Neuronal stem cell (in vitro differentiated cells): ENCODE measurements at regions not wholly inside any gene's neighbourhood (a gene's known extent, or its start where the extent isn't known, plus 50 kb on each side); places are given as distances from the start of the nearest gene placed in this dataset.

Experiments used
- DNase-seq: peaks from one replicate; pipeline ENCODE4 v3.0.0-alpha.2; 2013; ENCODE audit warnings: low spot score
- H2AFZ ChIP-seq: one replicate; pipeline ENCODE4 v1.6.1; 2013; ENCODE audit warnings: mild to moderate bottlenecking, low read length, inconsistent platforms
- H2AK5ac ChIP-seq: 2 replicates; pipeline ENCODE4 v1.6.1; 2013; ENCODE audit warnings: low read depth, mild to moderate bottlenecking, inconsistent platforms, low read length, moderate library complexity, mixed read lengths
- H2BK120ac ChIP-seq: 2 replicates; pipeline ENCODE4 v1.6.1; 2013; ENCODE audit warnings: low read depth, mild to moderate bottlenecking, inconsistent platforms, low read length, moderate library complexity, mixed read lengths
- H2BK12ac ChIP-seq: one replicate; pipeline ENCODE4 v1.6.1; 2013; ENCODE audit warnings: low read length, inconsistent platforms
- H2BK15ac ChIP-seq: 2 replicates; pipeline ENCODE4 v1.6.1; 2013; ENCODE audit warnings: mild to moderate bottlenecking, low read length, inconsistent platforms, mixed read lengths
- H2BK5ac ChIP-seq: one replicate; pipeline ENCODE4 v1.6.1; 2013; ENCODE audit warnings: inconsistent platforms, mild to moderate bottlenecking, low read length, moderate library complexity
- H3K14ac ChIP-seq: one replicate; pipeline ENCODE4 v1.6.1; 2013; ENCODE audit warnings: low read length, inconsistent platforms
- H3K18ac ChIP-seq: 2 replicates; pipeline ENCODE4 v1.6.1; 2013; ENCODE audit warnings: low read length, inconsistent platforms
- H3K23ac ChIP-seq: 2 replicates; pipeline ENCODE4 v1.6.1; 2013; ENCODE audit warnings: low read depth, mild to moderate bottlenecking, mixed read lengths, low read length, inconsistent platforms; ENCODE audit not compliant: poor library complexity
- H3K27ac ChIP-seq: replicated peaks from 3 replicates; pipeline ENCODE4 v1.5.1; 2013; ENCODE audit warnings: low read length, inconsistent platforms
- H3K27me3 ChIP-seq, 3 experiments: 2 replicates each; pipeline ENCODE4 v1.6.1; 2013; ENCODE audit warnings: low read length in 3 of 3, mild to moderate bottlenecking in 2 of 3, inconsistent platforms in 1 of 3, low read depth in 1 of 3, mixed read lengths in 1 of 3, moderate library complexity in 1 of 3; ENCODE audit not compliant: control insufficient read depth in 3 of 3, insufficient read depth in 3 of 3
- H3K36me3 ChIP-seq, 2 donors: replicated peaks in 1 of 2; 2 replicates each; pipeline ENCODE4 v1.6.1; 2013; ENCODE audit warnings: low read length in 2 of 2; ENCODE audit not compliant: control insufficient read depth in 2 of 2, insufficient read depth in 2 of 2
- H3K4ac ChIP-seq: 2 replicates; pipeline ENCODE4 v1.6.1; 2013; ENCODE audit warnings: inconsistent platforms, mild to moderate bottlenecking, low read length, moderate library complexity
- H3K4me1 ChIP-seq, 2 donors: 1 replicate in 1 of 2; 2 replicates in 1 of 2; pipeline ENCODE4 v1.6.1; 2013; ENCODE audit warnings: low read length in 2 of 2, low read depth in 1 of 2; ENCODE audit not compliant: control insufficient read depth in 2 of 2, insufficient read depth in 1 of 2
- H3K4me2 ChIP-seq: one replicate; pipeline ENCODE4 v1.6.1; 2013; ENCODE audit warnings: mild to moderate bottlenecking, low read length, inconsistent platforms; ENCODE audit not compliant: insufficient read depth, poor library complexity, severe bottlenecking
- H3K4me3 ChIP-seq, 2 donors: 2 replicates each; pipeline ENCODE4 v1.5.1; 2013; ENCODE audit warnings: low read length in 2 of 2, mild to moderate bottlenecking in 2 of 2, inconsistent platforms in 1 of 2, moderate library complexity in 1 of 2
- H3K79me1 ChIP-seq: one replicate; pipeline ENCODE4 v1.6.1; 2013; ENCODE audit warnings: low read depth, mild to moderate bottlenecking, inconsistent platforms, low read length, moderate library complexity
- H3K9ac ChIP-seq: one replicate; pipeline ENCODE4 v1.6.1; 2013; ENCODE audit warnings: mild to moderate bottlenecking, low read depth, low read length, inconsistent platforms; ENCODE audit not compliant: poor library complexity
- H3K9me3 ChIP-seq, 2 donors: replicated peaks in 1 of 2; 2 replicates each; pipeline versions ENCODE3 to v1.6.1; 2013; ENCODE audit warnings: low read length in 2 of 2, mild to moderate bottlenecking in 2 of 2, inconsistent platforms in 1 of 2, low read depth in 1 of 2, mixed read lengths in 1 of 2, moderate library complexity in 1 of 2; ENCODE audit not compliant: control insufficient read depth in 2 of 2, insufficient read depth in 1 of 2
- H4K8ac ChIP-seq: one replicate; pipeline ENCODE4 v1.6.1; 2013; ENCODE audit warnings: low read depth, mild to moderate bottlenecking, inconsistent platforms, low read length, moderate library complexity
- H4K91ac ChIP-seq: one replicate; pipeline ENCODE4 v1.6.1; 2013; ENCODE audit warnings: low read length, low read depth, mild to moderate bottlenecking, inconsistent platforms; ENCODE audit not compliant: poor library complexity
- WGBS, 2 donors: extraction: QIAGEN DNeasy Blood & Tissue Kit; methylation state at CpG; one replicate each; pipeline ENCODE4 v1.1.7; 2013; ENCODE audit warnings: missing lambda C conversion rate in 2 of 2, mixed read lengths in 1 of 2; ENCODE audit not compliant: insufficient read length in 2 of 2, insufficient replicate concordance in 1 of 2; ENCODE audit errors: extremely low coverage in 2 of 2; 5-methylcytosine and 5-hydroxymethylcytosine counted together

DNA sequence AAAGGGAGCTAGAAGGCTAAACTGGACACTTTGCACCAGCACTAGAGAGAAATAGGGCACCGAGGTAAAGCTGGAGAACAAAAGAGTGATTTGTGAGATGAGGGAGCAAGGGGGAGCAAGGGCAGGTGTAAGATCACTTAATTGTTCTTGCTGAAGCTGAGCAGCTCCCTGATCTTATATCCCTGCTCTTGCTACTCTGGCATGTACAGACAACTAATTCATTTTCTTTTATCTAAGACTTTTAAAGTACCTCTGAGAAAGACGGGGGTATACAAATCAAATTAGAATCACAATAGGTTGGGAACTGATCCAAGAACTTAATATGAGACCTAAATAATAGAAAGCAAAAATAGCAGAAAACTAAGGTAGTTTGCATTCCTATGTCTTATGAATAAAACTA, 381.7 kb upstream of the POU3F2 start:
- DNase-seq: no peak
- no peak overlapping the region for H2BK120ac ChIP-seq
- no peak overlapping the region for H2BK15ac ChIP-seq
- H3K36me3 ChIP-seq: no peaks in the 10 kb centered on the region
- no peak overlapping the region for H3K4ac ChIP-seq
- no peak overlapping the region for H4K8ac ChIP-seq
- H3K4me3 ChIP-seq: no peak overlapping the region
- no peak overlapping the region for H2AFZ ChIP-seq
- no peak overlapping the region for H3K18ac ChIP-seq
- no peak overlapping the region for H2BK12ac ChIP-seq
- H3K14ac ChIP-seq: no peak overlapping the region
- no peak overlapping the region for H3K23ac ChIP-seq
- H3K27me3 ChIP-seq: no peaks in the 10 kb centered on the region
- H3K9me3 ChIP-seq: peaks cover 0 to 7% of the 10 kb centered on the region in 2 donors
- H3K9ac ChIP-seq: no peak overlapping the region
- H4K91ac ChIP-seq: no peak overlapping the region
- H3K4me1 ChIP-seq: peaks cover 4 to 7% of the 10 kb centered on the region in 2 donors
- H2AK5ac ChIP-seq: no peak overlapping the region
- H2BK5ac ChIP-seq: no peak overlapping the region
- no peaks in the 10 kb centered on the region for H3K79me1 ChIP-seq
- no peak overlapping the region for H3K4me2 ChIP-seq
- H3K27ac ChIP-seq: no peak overlapping the region
- no CpG with 5 or more reads among the region's 2 CpGs for WGBS, 2 donors

DNA sequence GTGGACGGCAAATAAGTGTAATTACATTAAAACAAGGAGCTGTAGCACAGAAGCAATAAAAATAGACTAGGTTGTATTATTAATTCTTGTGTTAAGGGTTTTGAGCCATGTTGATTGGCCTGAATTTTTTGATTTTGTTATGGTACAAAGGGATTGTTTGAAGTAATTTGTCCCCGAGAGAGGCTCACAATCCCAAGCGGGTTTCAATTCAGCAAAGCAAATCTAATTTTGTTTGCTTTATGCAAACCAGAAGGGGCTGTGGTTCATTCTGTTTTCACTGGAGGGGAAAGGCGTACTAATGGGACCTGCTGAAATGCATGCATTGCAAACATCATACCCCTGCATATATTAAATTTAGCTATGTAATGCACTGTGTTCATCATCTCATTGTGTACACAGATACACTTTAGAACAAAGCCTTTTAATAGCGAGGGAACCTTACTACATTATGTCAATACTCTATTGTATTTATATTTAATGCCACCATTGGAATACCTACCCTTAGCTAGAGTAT, 379.5 kb upstream of the POU3F2 start:
- no peak overlapping the region for H2BK12ac ChIP-seq
- no peaks in the 10 kb centered on the region for H3K79me1 ChIP-seq
- no CpG with 5 or more reads among the region's 5 CpGs for WGBS, 2 donors
- H3K4me1 ChIP-seq: peaks cover 8 to 10% of the 10 kb centered on the region in 2 donors
- no peak overlapping the region for H2BK5ac ChIP-seq
- H3K4me3 ChIP-seq: no peak overlapping the region
- H3K18ac ChIP-seq: no peak overlapping the region
- no peaks in the 10 kb centered on the region for H3K36me3 ChIP-seq
- H3K23ac ChIP-seq: no peak overlapping the region
- H2BK15ac ChIP-seq: no peak overlapping the region
- H2BK120ac ChIP-seq: no peak overlapping the region
- H4K8ac ChIP-seq: no peak overlapping the region
- peaks cover 0 to 4% of the 10 kb centered on the region in 2 donors for H3K9me3 ChIP-seq
- no peak for DNase-seq
- no peak overlapping the region for H3K27ac ChIP-seq
- H2AFZ ChIP-seq: no peak overlapping the region
- H3K27me3 ChIP-seq: no peaks in the 10 kb centered on the region
- no peak overlapping the region for H2AK5ac ChIP-seq
- no peak overlapping the region for H3K9ac ChIP-seq
- H3K14ac ChIP-seq: no peak overlapping the region
- no peak overlapping the region for H3K4ac ChIP-seq
- no peak overlapping the region for H4K91ac ChIP-seq
- no peak overlapping the region for H3K4me2 ChIP-seq

DNA sequence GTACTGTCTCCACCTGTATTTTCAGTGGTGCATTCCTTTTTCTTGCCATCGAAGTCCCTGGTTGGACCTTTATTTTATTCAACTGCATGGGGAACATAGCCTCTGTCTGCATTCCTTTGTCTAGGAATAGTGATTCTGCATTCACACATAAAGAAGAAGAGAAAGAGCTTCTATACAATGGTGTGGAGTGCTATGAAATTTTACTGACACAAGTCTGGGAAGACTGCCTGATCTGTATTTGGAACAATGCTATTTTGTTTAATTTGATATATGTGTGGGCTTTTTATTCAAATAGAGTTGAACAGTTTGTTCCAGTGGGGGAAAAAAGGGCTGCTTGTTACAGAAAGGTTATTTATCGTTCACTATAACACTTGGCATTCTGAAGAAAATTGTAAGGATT, 375.7 kb upstream of the POU3F2 start:
- no peak overlapping the region for H3K27ac ChIP-seq
- no peak overlapping the region for H2BK120ac ChIP-seq

DNA sequence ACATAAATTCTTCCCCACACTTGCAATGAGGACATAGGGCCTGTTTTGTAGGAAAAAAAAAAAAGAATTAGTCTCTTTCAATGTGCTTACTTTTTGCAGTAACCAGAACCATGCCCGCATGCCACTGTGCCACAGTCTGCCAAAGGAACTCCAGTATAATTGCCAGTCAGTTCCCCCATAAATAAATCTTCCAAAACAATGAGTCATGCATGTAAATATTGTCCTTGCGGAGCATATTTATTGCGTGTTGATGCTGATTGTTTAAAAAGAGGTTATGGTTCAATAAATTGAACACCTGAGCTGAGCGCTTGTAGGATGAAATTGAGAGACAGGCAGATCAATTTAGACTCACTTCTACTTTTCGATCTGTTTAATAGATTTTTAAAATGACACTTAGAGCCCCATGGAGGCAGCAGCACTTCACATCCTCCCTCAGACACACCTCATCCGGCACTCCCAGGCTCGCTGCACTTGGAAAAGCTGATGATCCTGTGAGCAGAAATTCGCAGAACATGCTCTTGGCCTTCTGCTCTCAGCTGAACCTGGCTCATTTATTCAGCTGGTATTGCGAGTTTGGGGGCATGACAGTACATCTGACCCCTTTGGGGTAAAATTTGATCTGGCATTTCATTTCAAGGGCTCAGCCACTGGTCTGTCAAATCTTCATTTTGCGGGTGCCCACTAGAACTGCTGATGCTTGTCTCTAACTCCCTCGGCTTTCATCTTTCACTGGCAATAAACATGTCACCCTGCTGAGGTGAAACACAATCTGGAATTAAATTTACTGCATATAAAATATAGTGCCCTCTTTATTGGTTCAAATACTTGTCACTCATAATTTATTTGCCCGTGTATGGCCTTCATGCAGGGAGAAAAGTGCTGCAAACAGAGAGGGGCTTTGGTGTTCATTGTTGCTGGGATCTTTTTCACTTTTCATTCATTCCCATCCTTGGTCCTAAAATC, 371.1 kb upstream of the POU3F2 start:
- Histone ChIP-seq H3K79me1 (no peaks in the 10 kb centered on the region), H4K91ac (no peak overlapping the region), H2BK12ac (no peak overlapping the region), H3K27ac (no peak overlapping the region), H4K8ac (no peak overlapping the region), H2BK5ac (no peak overlapping the region), H3K36me3 (no peaks in the 10 kb centered on the region), H2AK5ac (no peak overlapping the region), H3K23ac (no peak overlapping the region), H3K27me3 (no peaks in the 10 kb centered on the region), H2BK120ac (no peak overlapping the region), H3K9ac (no peak overlapping the region), H2AFZ (no peak overlapping the region), H3K4me1 (peaks cover 4% of the 10 kb centered on the region in 2 donors), H3K14ac (no peak overlapping the region), H3K18ac (no peak overlapping the region), H3K4ac (no peak overlapping the region), H3K4me3 (no peak overlapping the region), H3K4me2 (no peak overlapping the region), H2BK15ac (no peak overlapping the region), H3K9me3 (peaks cover 0 to 2% of the 10 kb centered on the region in 2 donors)
- DNase-seq: no peak
- WGBS, 2 donors: no CpG with 5 or more reads among the region's 12 CpGs

More for the DNA sequence above, 375.7 kb upstream of the POU3F2 start:
- Histone ChIP-seq H3K14ac (no peak overlapping the region), H3K4me2 (no peak overlapping the region), H3K4ac (no peak overlapping the region), H4K91ac (no peak overlapping the region), H3K27me3 (no peaks in the 10 kb centered on the region), H3K4me1 (peaks cover 3 to 4% of the 10 kb centered on the region in 2 donors), H2AK5ac (no peak overlapping the region), H3K36me3 (no peaks in the 10 kb centered on the region), H3K79me1 (no peaks in the 10 kb centered on the region), H2BK5ac (no peak overlapping the region), H3K23ac (no peak overlapping the region), H4K8ac (no peak overlapping the region), H3K9ac (no peak overlapping the region), H3K9me3 (peaks cover 0 to 2% of the 10 kb centered on the region in 2 donors), H2AFZ (peak overlapping the region; percentile 34), H3K18ac (no peak overlapping the region), H2BK15ac (no peak overlapping the region), H3K4me3 (no peak overlapping the region), H2BK12ac (no peak overlapping the region)
- DNase-seq: no peak
- no CpG with 5 or more reads among the region's 2 CpGs for WGBS, 2 donors
